HFFc6 (cell line): ENCODE measurements at regions not wholly inside any gene's neighbourhood (a gene's known extent, or its start where the extent isn't known, plus 50 kb on each side); places are given as distances from the start of the nearest gene placed in this dataset.

Experiments used
- DNase-seq: peaks from one replicate; pipeline ENCODE4 v3.0.0-alpha.2; 2018
- H3K27ac Mint-ChIP-seq: 2 replicates; pipeline ENCODE4 v1.8.0; 2020; ENCODE audit warnings: mild to moderate bottlenecking, mixed read lengths
- H3K27me3 Mint-ChIP-seq: 2 replicates; pipeline ENCODE4 v1.8.0; 2021; ENCODE audit warnings: mild to moderate bottlenecking, moderate library complexity, mixed read lengths; ENCODE audit not compliant: insufficient read depth
- H3K36me3 Mint-ChIP-seq: 2 replicates; pipeline ENCODE4 v1.8.0; 2021; ENCODE audit warnings: low read depth, mixed read lengths
- H3K4me1 Mint-ChIP-seq: 2 replicates; pipeline ENCODE4 v1.8.0; 2020; ENCODE audit warnings: low read depth, mixed read lengths
- H3K4me3 Mint-ChIP-seq: 2 replicates; pipeline ENCODE4 v1.8.0; 2020; ENCODE audit warnings: mild to moderate bottlenecking, moderate library complexity, mixed read lengths
- H3K9me3 Mint-ChIP-seq: 2 replicates; pipeline ENCODE4 v1.8.0; 2020; ENCODE audit warnings: mild to moderate bottlenecking, mixed read lengths
- CTCF ChIP-seq: fragments of 200-600 bp; sonication (generic); IDR thresholded peaks from 2 replicates; pipeline ENCODE4 v1.5.0; 2021; ENCODE audit warnings: antibody characterized with exemption, mild to moderate bottlenecking

- Mint-ChIP-seq H3K9me3 (no peaks in the 10 kb centered on the region), H3K4me1 (0 out of 2 replicates have a peak, but pooled peaks cover 5% of the 10 kb centered on the region), H3K36me3 (no peaks in the 10 kb centered on the region), H3K27me3 (peaks cover 10% of the 10 kb centered on the region), H3K4me3 (no peak overlapping the region), H3K27ac (no peak overlapping the region)
- no peak for TF ChIP-seq CTCF
- DNase-seq = no peak
Observed at GRCh38 chr2:65715323-65715722, 282.9 kb upstream of the SPRED2 start.

- Mint-ChIP-seq H3K27ac (no peak overlapping the region), H3K4me3 (no peak overlapping the region), H3K27me3 (peaks cover 10% of the 10 kb centered on the region), H3K9me3 (no peaks in the 10 kb centered on the region), H3K36me3 (no peaks in the 10 kb centered on the region), H3K4me1 (0 out of 2 replicates have a peak, but pooled peaks cover 5% of the 10 kb centered on the region)
- no peak for DNase-seq
- no peak for TF ChIP-seq CTCF
Observed at GRCh38 chr2:65714866-65715265, 282.5 kb upstream of the SPRED2 start.

- peaks cover 29% of the 10 kb centered on the region for H3K4me1 Mint-ChIP-seq
- H3K27me3 Mint-ChIP-seq = peaks cover 6% of the 10 kb centered on the region
- TF ChIP-seq CTCF = no peak
- H3K9me3 Mint-ChIP-seq = no peaks in the 10 kb centered on the region
- H3K4me3 Mint-ChIP-seq = no peak overlapping the region
- no peak for DNase-seq
- H3K36me3 Mint-ChIP-seq = no peaks in the 10 kb centered on the region
- H3K27ac Mint-ChIP-seq = no peak overlapping the region
Observed at GRCh38 chr2:65711863-65712262, 279.5 kb upstream of the SPRED2 start.

- Mint-ChIP-seq H3K27me3 (peaks cover 6% of the 10 kb centered on the region), H3K36me3 (no peaks in the 10 kb centered on the region), H3K27ac (no peak overlapping the region), H3K4me1 (peaks cover 29% of the 10 kb centered on the region), H3K4me3 (no peak overlapping the region), H3K9me3 (no peaks in the 10 kb centered on the region)
- DNase-seq = peak; percentile 37
- peak; percentile 74 for TF ChIP-seq CTCF
Observed at GRCh38 chr2:65710779-65711295, 278.4 kb upstream of the SPRED2 start.

- Mint-ChIP-seq H3K27me3 (peaks cover 6% of the 10 kb centered on the region), H3K4me1 (peaks cover 29% of the 10 kb centered on the region), H3K36me3 (no peaks in the 10 kb centered on the region), H3K27ac (no peak overlapping the region), H3K4me3 (no peak overlapping the region), H3K9me3 (no peaks in the 10 kb centered on the region)
- no peak for DNase-seq
- no peak for TF ChIP-seq CTCF
Observed at GRCh38 chr2:65710356-65710755, 278.0 kb upstream of the SPRED2 start.

GRCh38 chr2:65708086-65708485, 275.7 kb upstream of the SPRED2 start:
- no peaks in the 10 kb centered on the region for H3K36me3 Mint-ChIP-seq
- H3K27ac Mint-ChIP-seq = no peak overlapping the region; the same call in 1 of the 2 replicates
- H3K9me3 Mint-ChIP-seq = no peaks in the 10 kb centered on the region
- H3K4me3 Mint-ChIP-seq = peak overlapping the region; percentile 63
- DNase-seq = peak; percentile 20
- peaks cover 6% of the 10 kb centered on the region for H3K27me3 Mint-ChIP-seq
- no peak for TF ChIP-seq CTCF
- peaks cover 29% of the 10 kb centered on the region for H3K4me1 Mint-ChIP-seq
